Liver (tissue), 3 donors: ENCODE measurements at regions not wholly inside any gene's neighbourhood (a gene's known extent, or its start where the extent isn't known, plus 50 kb on each side); places are given as distances from the start of the nearest gene placed in this dataset.

Source experiments
- REST ChIP-seq: IDR thresholded peaks from 2 replicates; pipeline ENCODE4 v1.6.1; 2016; ENCODE audit warnings: antibody characterized with exemption, mild to moderate bottlenecking
- TAF1 ChIP-seq: conservative IDR thresholded peaks from 2 replicates; pipeline ENCODE4 v1.6.1; 2016; ENCODE audit warnings: antibody characterized with exemption, mild to moderate bottlenecking
- YY1 ChIP-seq: IDR thresholded peaks from 2 replicates; pipeline ENCODE4 v1.6.1; 2016; ENCODE audit warnings: antibody characterized with exemption, mild to moderate bottlenecking
- ZBTB33 ChIP-seq: IDR thresholded peaks from 2 replicates; pipeline ENCODE4 v1.6.1; 2016; ENCODE audit warnings: antibody characterized with exemption
- TF ChIP-seq, protein P1 (sequence below): fragments of 150-350 bp; IDR thresholded peaks from 2 replicates; pipeline ENCODE4 v1.5.1; 2017; ENCODE audit warnings: improper control_type of control experiment, low read depth, low read length; ENCODE audit not compliant: missing input control
- donor health status: healthy.
- donor health status: healthy.

DNA sequence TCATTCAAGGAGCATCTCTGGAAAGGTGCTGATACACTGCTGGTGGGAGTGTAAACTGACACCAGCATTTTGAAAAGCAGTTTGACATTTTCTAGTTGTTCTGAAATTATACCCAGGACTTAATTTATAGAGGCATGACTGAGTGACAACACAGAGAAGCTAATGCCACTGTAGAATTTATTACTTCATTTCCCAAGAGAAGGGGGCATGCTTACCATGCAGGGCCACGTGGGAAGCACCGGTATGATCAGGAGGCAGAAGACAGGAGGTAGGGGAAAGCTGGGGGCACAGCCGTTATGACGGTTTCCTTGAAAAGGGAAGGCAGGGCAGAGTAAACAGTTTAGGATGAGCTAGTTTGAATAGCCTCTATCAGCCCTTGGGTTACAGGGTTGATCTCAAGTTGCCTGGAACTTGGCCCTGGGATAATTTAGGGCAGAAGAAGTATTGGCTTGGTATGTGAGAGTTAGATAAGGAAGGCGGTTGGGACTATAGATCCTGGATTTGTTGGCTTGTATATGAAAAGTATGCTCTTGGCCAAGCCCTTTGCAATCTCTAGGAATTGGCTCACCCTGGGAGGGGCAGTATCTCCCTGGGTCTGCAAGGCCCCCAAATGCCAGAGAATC is 305.7 kb downstream of the ENC1 start:
- TF ChIP-seq, protein P1, sequence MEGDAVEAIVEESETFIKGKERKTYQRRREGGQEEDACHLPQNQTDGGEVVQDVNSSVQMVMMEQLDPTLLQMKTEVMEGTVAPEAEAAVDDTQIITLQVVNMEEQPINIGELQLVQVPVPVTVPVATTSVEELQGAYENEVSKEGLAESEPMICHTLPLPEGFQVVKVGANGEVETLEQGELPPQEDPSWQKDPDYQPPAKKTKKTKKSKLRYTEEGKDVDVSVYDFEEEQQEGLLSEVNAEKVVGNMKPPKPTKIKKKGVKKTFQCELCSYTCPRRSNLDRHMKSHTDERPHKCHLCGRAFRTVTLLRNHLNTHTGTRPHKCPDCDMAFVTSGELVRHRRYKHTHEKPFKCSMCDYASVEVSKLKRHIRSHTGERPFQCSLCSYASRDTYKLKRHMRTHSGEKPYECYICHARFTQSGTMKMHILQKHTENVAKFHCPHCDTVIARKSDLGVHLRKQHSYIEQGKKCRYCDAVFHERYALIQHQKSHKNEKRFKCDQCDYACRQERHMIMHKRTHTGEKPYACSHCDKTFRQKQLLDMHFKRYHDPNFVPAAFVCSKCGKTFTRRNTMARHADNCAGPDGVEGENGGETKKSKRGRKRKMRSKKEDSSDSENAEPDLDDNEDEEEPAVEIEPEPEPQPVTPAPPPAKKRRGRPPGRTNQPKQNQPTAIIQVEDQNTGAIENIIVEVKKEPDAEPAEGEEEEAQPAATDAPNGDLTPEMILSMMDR = no peak
- TF ChIP-seq ZBTB33 (no peak), REST (no peak), YY1 (no peak), TAF1 (no peak)
